Thymus (tissue), 11 donors: ENCODE measurements at regions not wholly inside any gene's neighbourhood (a gene's known extent, or its start where the extent isn't known, plus 50 kb on each side); places are given as distances from the start of the nearest gene placed in this dataset.

Experiments
- DNase-seq, 9 donors: peaks; one replicate each; pipeline ENCODE4 v3.0.0-alpha.2; 2013; ENCODE audit warnings: low spot score in 9 of 9, low read depth in 6 of 9, missing footprints in 1 of 9
- H3K27ac ChIP-seq, 2 donors: one replicate each; pipeline ENCODE4 v1.5.1; 2013; ENCODE audit warnings: control low read depth in 1 of 2, low read depth in 1 of 2, low read length in 1 of 2, mild to moderate bottlenecking in 1 of 2, moderate library complexity in 1 of 2
- H3K27me3 ChIP-seq, 2 donors: one replicate each; pipeline ENCODE4 v1.5.1; 2013; ENCODE audit warnings: low read length in 1 of 2; ENCODE audit not compliant: control insufficient read depth in 2 of 2, insufficient read depth in 1 of 2
- H3K36me3 ChIP-seq, 2 donors: one replicate each; pipeline ENCODE4 v1.5.1; 2013; ENCODE audit warnings: low read length in 1 of 2, mild to moderate bottlenecking in 1 of 2, moderate library complexity in 1 of 2; ENCODE audit not compliant: control insufficient read depth in 2 of 2, insufficient read depth in 2 of 2
- H3K4me1 ChIP-seq, 2 donors: one replicate each; pipeline ENCODE4 v1.5.1; 2013; ENCODE audit warnings: low read length in 2 of 2; ENCODE audit not compliant: control insufficient read depth in 2 of 2, insufficient read depth in 2 of 2
- H3K4me3 ChIP-seq, 2 donors: one replicate each; pipeline ENCODE4 v1.5.1; 2013; ENCODE audit warnings: low read length in 2 of 2, control low read depth in 1 of 2, mild to moderate bottlenecking in 1 of 2
- H3K9me3 ChIP-seq, 2 donors: one replicate each; pipeline ENCODE4 v1.5.1; 2013; ENCODE audit warnings: low read length in 1 of 2, mild to moderate bottlenecking in 1 of 2; ENCODE audit not compliant: control insufficient read depth in 2 of 2, insufficient read depth in 1 of 2
- WGBS: extraction: QIAGEN DNeasy Blood & Tissue Kit; methylation state at CpG from one replicate; pipeline ENCODE4 v1.1.7; 2013; 5-methylcytosine and 5-hydroxymethylcytosine counted together
- donor health status: healthy.

DNA sequence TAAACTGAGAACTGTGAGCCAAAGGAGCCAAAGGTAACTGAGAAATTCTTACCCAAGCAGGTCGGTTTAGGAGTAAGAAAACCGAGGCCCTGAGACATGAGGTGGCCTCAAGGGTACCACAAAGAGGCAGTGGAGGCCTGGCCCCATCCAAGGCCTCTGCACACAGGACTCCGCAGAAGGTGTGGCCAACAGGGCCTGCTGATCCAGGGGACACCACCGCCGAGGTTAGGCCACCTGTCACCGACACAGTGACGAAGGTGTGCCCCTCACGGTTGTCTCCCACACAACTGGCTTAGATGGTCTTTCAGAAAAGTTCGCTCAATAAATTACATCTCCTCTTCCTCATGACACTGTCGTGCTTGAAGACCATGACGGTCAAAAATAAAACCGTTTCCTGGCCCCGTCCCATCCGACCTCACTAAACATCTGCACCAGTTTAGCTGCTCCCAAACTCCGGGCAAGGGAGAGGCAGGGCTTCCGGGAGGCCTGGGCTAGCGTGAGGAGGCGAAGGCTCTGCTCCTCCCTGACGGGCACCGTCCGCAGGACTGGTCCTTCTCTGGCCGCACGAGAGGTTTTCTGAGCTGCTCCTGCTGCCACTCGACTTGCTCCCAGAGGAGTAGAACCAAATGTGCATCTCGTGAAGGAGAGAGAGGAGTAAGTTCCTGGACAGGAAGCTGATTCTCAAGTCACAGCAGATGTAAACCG is 442.0 kb downstream of the EIPR1 start:
- H3K4me1 ChIP-seq, result no peaks in the 10 kb centered on the region
- no peaks in the 10 kb centered on the region for H3K27me3 ChIP-seq
- no peak overlapping the region for H3K27ac ChIP-seq
- 92% methylated on average over 26 of the region's 26 CpGs for WGBS
- H3K36me3 ChIP-seq, result no peaks in the 10 kb centered on the region
- H3K9me3 ChIP-seq, result peaks cover 0 to 33% of the 10 kb centered on the region in 2 donors
- no peak for DNase-seq
- no peak overlapping the region for H3K4me3 ChIP-seq

DNA sequence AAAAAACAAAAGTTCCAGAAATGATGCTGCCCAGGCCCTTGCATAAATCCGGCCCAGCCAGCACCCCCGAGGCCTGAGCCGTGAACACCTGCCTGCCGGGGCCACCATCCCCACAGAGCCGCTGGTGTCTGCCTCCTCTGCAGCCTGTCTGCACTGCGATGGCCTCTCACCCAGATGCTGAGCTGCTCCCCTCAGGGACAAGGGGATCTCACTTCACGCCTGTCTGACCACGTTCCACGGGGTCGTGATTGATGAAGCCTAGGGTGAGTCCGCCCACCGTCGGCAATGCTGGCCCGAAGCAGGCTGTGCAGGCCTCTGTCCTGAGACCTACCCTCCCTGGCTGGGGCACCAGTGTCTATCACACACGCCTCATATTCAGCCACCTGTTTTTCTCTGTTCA is 444.2 kb downstream of the EIPR1 start:
- Histone ChIP-seq H3K36me3 (no peaks in the 10 kb centered on the region), H3K4me3 (no peak overlapping the region), H3K27me3 (no peaks in the 10 kb centered on the region), H3K27ac (no peak overlapping the region), H3K4me1 (no peaks in the 10 kb centered on the region), H3K9me3 (peaks cover 0 to 24% of the 10 kb centered on the region in 2 donors)
- no peak for DNase-seq
- WGBS, result 86% methylated on average over 15 of the region's 15 CpGs

DNA sequence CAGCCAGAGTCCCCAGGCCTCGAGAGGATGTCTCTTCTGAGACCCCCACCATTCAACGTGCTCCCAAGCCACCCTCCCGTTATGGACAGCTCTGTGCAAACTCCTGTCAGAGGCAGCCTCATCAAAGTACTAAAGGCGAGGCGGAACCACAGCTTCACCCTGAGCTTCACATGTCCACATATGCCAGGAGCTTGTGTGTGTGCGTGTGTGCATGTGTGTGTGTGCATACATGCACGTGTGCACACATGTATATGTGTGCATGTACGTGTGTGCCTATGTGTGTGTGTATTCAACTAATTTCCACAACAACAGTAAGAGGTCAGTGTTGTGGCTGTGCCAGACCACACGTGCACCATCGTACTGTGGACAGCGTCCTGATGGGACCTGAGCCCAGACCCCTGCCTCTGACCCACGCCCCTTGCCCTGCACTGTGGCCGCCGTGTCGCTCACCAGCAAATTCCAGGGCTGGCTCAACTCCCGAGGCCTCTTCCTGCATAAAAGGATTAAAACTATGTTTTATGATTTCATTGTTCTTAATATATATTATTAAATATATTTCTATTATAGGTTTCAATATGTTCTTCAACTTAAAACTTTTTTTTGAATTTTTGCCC is 444.8 kb downstream of the EIPR1 start:
- H3K4me3 ChIP-seq, result no peak overlapping the region
- no peaks in the 10 kb centered on the region for H3K4me1 ChIP-seq
- H3K36me3 ChIP-seq, result no peaks in the 10 kb centered on the region
- H3K27ac ChIP-seq, result no peak overlapping the region
- no peak for DNase-seq
- no peaks in the 10 kb centered on the region for H3K27me3 ChIP-seq
- WGBS, result 90% methylated on average over 16 of the region's 16 CpGs
- H3K9me3 ChIP-seq, result peaks cover 0 to 18% of the 10 kb centered on the region in 2 donors

DNA sequence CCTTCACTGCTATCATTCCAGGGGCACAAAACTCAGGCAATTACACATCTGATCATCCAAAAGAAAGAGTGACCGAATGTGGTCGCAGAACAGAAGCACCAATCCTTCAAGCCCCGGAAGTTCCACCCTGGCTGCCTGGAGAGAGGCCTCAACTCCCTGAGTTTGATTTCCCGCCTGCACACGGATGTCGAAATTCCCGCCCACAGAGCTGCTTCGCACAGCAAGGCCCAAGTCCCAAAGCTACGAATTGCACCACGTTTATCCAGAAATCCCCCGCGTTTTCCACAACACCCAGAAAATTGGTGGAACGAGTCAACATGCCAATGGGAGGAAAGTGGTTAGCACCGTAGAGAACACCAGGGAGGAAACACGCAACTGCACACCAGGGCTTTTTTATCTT is 445.4 kb downstream of the EIPR1 start:
- Histone ChIP-seq H3K27ac (no peak overlapping the region), H3K4me1 (no peaks in the 10 kb centered on the region), H3K36me3 (no peaks in the 10 kb centered on the region), H3K4me3 (no peak overlapping the region), H3K27me3 (no peaks in the 10 kb centered on the region), H3K9me3 (peaks cover 0 to 15% of the 10 kb centered on the region in 2 donors)
- no peak for DNase-seq
- WGBS, result 79% methylated on average over 15 of the region's 15 CpGs

DNA sequence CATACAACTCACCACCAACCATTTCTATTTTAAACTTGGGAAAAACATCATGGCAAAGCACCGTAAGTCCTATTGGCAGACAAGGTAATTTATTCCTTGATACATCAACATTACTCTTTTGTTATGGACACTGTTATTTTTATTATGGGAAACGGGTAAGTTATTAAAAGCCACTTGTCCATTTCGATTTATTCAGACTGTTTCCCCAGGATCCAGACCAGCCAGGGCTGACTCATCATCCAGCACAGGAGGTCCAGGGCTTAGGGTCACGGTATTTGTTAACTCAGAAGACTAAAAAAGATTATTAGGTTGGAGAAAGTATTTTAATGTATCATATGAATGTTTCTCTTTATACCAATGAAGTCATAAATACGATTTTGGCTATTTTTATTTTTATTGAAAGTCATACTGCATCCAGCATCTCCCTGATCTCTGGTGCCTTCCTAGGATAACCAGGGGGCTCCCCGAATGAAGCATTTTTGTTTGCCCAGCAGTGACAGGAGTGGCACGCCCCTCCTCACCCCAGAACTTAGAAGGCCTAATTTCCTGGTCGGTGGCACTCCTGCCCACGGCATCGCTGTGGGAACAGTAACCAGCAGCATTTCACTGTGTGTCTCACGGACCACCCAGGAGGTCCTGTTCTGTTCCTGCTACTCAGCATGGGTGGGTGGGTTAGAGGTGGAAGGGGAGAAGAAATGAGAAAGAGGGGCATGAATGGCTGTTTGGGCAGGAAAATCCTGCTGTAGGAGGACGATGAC is 446.1 kb downstream of the EIPR1 start:
- WGBS, result 90% methylated on average over 12 of the region's 12 CpGs
- H3K4me1 ChIP-seq, result no peaks in the 10 kb centered on the region
- no peaks in the 10 kb centered on the region for H3K36me3 ChIP-seq
- H3K27me3 ChIP-seq, result no peaks in the 10 kb centered on the region
- H3K4me3 ChIP-seq, result no peak overlapping the region
- H3K27ac ChIP-seq, result no peak overlapping the region
- no peak for DNase-seq
- peaks cover 0 to 8% of the 10 kb centered on the region in 2 donors for H3K9me3 ChIP-seq

DNA sequence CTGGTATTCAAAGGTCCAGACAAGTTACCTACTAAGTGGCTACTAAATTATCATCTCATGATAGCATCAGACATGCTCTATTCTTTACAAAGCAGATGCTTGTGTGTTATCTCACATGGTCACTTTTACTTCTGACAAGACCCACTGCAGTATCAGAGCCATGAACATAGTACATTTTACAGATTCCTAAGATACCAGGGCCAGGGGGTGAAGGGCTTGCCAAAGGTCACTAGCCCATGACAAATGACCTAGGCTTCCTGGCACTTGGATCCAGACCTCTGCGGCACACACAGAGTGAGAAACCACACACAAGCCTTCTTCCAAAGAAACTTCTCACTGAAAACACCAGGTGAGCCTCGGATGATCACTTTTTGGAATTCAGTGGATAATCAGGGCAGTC is 446.8 kb downstream of the EIPR1 start:
- WGBS, result 94% methylated on average over 2 of the region's 2 CpGs
- Histone ChIP-seq H3K27me3 (no peaks in the 10 kb centered on the region), H3K4me3 (no peak overlapping the region), H3K4me1 (no peaks in the 10 kb centered on the region), H3K27ac (no peak overlapping the region), H3K36me3 (no peaks in the 10 kb centered on the region), H3K9me3 (peaks cover 0 to 3% of the 10 kb centered on the region in 2 donors)
- DNase-seq, result no peak

DNA sequence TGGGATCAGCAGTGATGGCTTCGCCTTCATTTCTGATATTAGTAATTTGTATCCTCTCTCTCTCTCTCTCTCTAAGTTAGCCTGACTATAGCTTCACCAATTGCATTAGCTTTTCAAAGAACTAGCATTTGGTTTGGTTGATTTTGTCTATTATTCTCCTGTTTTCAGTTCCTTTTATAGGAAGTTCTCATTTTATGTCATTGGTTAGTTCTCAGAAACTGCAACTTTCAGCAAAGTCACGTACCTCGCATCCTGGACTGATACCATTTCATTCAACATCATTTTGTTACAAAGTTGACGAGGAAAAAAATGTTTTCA is 450.8 kb downstream of the EIPR1 start:
- no peaks in the 10 kb centered on the region for H3K4me1 ChIP-seq
- H3K27me3 ChIP-seq, result no peaks in the 10 kb centered on the region
- H3K4me3 ChIP-seq, result no peak overlapping the region
- WGBS, result 70% methylated on average over 4 of the region's 4 CpGs
- no peak for DNase-seq
- no peaks in the 10 kb centered on the region for H3K36me3 ChIP-seq
- H3K9me3 ChIP-seq, result no peaks in the 10 kb centered on the region
- no peak overlapping the region for H3K27ac ChIP-seq

DNA sequence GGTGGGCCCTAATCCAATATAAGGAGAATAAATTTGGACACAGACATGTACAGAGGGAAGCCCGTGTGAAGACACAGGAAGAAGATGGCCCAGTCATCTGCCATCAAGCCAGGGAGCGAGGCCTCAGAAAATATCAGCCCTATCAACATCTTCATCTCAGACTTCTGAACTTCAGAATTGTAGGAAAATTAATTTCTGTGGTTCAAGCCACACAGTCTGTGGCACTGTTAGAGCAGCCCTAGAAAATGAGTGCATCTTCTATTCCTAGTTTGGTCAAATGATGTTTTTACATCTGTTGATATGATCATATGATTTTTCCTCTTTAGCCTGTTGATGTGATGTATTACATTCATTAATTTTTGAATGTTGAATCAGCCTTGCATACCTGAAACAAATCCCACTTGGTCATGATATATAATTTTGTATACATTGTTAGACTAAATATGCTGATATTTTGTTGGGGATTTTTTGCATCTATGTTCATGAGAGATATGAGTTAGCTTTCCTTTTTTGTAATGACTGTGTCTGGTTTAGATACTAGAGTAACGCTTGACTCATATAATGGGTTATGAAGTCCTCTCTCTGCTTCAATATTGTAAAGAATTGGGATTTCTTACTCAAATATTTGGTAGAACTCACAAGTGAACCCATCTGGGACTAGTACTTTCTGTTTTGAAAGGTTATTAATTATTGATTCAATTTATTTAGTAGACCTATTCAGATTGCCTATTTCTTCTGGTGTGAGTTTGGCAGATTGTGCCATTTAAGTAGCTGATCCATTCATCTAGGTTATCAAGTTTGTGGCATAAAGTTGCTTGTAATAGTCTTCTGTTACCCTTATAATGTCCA is 451.4 kb downstream of the EIPR1 start:
- no peaks in the 10 kb centered on the region for H3K27me3 ChIP-seq
- H3K9me3 ChIP-seq, result no peaks in the 10 kb centered on the region
- no peak for DNase-seq
- H3K27ac ChIP-seq, result no peak overlapping the region
- no peaks in the 10 kb centered on the region for H3K4me1 ChIP-seq
- H3K36me3 ChIP-seq, result no peaks in the 10 kb centered on the region
- WGBS, result 96% methylated on average over 3 of the region's 3 CpGs
- H3K4me3 ChIP-seq, result no peak overlapping the region

DNA sequence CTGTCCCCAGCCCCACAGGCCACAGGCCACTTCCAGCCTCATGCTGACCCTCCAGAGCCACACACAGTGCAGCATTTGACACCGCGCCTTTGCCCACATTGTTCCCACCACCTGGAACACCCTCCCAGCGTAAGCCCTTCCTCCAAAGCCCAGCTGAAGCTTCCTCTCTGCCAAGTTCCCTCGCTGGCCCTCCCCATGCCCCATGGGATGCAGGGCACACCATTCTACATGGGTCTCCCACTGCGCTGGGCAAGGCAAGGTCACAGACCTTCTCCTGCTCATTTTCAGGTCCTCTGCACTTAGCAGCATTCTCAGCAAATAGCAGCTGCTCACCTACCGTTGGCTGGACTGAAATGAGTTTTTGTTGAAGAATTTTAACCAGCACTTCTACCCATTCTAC is 455.5 kb downstream of the EIPR1 start:
- no peaks in the 10 kb centered on the region for H3K27me3 ChIP-seq
- 94% methylated on average over 6 of the region's 6 CpGs for WGBS

More for the DNA sequence above, 455.5 kb downstream of the EIPR1 start:
- no peak overlapping the region for H3K4me3 ChIP-seq
- H3K9me3 ChIP-seq, result no peaks in the 10 kb centered on the region
- no peaks in the 10 kb centered on the region for H3K36me3 ChIP-seq
- H3K4me1 ChIP-seq, result no peaks in the 10 kb centered on the region
- DNase-seq, result no peak
- H3K27ac ChIP-seq, result no peak overlapping the region
